HG02763 (cell line): ENCODE measurements at regions not wholly inside any gene's neighbourhood (a gene's known extent, or its start where the extent isn't known, plus 50 kb on each side); places are given as distances from the start of the nearest gene placed in this dataset.
A peak's percentile ranks its signal among the peaks of the same experiment; 100 is the strongest.

ENCODE experiments used
- ATAC-seq: cut with Tn5 transposase; IDR thresholded peaks from one replicate; pipeline ENCODE4 v1.9.1; 2021; ENCODE audit warnings: mild to moderate bottlenecking, moderate library complexity; ENCODE audit not compliant: unreplicated experiment

GRCh38 chr5:74501674-74502478, 138.7 kb downstream of the ENC1 start:
- ATAC-seq, result no peak

GRCh38 chr5:74500110-74500917, 140.2 kb downstream of the ENC1 start:
- no peak for ATAC-seq

GRCh38 chr5:74499256-74500050, 141.1 kb downstream of the ENC1 start:
- no peak for ATAC-seq

- ATAC-seq, result no peak
Observed at GRCh38 chr5:74497706-74498105, 142.8 kb downstream of the ENC1 start.

GRCh38 chr5:74493411-74493810, 147.1 kb downstream of the ENC1 start:
- ATAC-seq, result no peak

- no peak for ATAC-seq
Observed at GRCh38 chr5:74492230-74492629, 148.3 kb downstream of the ENC1 start.

GRCh38 chr5:74491586-74491985, 148.9 kb downstream of the ENC1 start:
- no peak for ATAC-seq

- ATAC-seq, result peak; percentile 97
Observed at GRCh38 chr5:74490814-74491213, 149.7 kb downstream of the ENC1 start.

GRCh38 chr5:74482990-74483389, 157.5 kb downstream of the ENC1 start:
- ATAC-seq, result no peak

GRCh38 chr5:74482523-74482922, 158.0 kb downstream of the ENC1 start:
- ATAC-seq, result no peak

GRCh38 chr5:74481357-74481756, 159.2 kb downstream of the ENC1 start:
- ATAC-seq, result peak; percentile 50

- no peak for ATAC-seq
Observed at GRCh38 chr5:74480201-74480600, 160.3 kb downstream of the ENC1 start.

GRCh38 chr5:74478328-74478727, 162.2 kb downstream of the ENC1 start:
- ATAC-seq, result no peak

- no peak for ATAC-seq
Observed at GRCh38 chr5:74477761-74478160, 162.8 kb downstream of the ENC1 start.

GRCh38 chr5:74476819-74477453, 163.6 kb downstream of the ENC1 start:
- ATAC-seq, result no peak

GRCh38 chr5:74476046-74476818, 164.3 kb downstream of the ENC1 start:
- no peak for ATAC-seq

- no peak for ATAC-seq
Observed at GRCh38 chr5:74471875-74472274, 168.7 kb downstream of the ENC1 start.

GRCh38 chr5:74469234-74469994, 171.1 kb downstream of the ENC1 start:
- ATAC-seq, result no peak

GRCh38 chr5:74468421-74468820, 172.1 kb downstream of the ENC1 start:
- no peak for ATAC-seq
